ENCODE measurements at regions not wholly inside any gene's neighbourhood (a gene's known extent, or its start where the extent isn't known, plus 50 kb on each side); places are given as distances from the start of the nearest gene placed in this dataset.
"Not testable (repeated sequence)": the region's sequence is repeated elsewhere in the genome, so short reads cannot be mapped to it uniquely, and the experiment has no call there.

- POLR2A ChIA-PET, result no interaction called here
- CTCF ChIA-PET, result no interaction called here
- TF ChIP-seq CTCF (IDR thresholded peaks at IDR 0.05; ENCODE audit: insufficient read depth, low read length, missing control alignments), result no peak
- no peak overlapping the region for H3K4me3 ChIP-seq (ENCODE audit: low read depth, low read length)
- no peak for DNase-seq (ENCODE audit: low read depth, low spot score)
These were observed 73.2 kb downstream of the NPEPL1 start for GRCh38 chr20:58765780-58766179.

DNA sequence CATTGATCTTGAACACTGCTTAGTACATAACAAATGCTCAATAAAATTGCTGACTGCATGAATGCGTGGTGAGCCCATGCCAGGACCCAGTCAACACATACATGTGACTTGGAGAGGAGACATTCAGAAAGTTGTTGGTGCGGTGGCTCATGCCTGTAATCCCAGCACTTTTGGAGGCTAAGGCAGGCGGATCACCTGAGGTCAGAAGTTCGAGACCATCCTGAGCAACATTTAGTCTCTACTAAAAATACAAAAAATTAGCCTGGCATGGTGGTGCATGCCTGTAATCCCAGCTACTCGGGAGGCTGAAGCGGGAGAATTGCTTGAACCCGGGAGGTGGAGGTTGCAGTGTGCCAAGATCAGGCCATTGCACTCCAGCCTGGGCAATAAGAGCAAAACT lies 75.2 kb downstream of the NPEPL1 start:
- POLR2A ChIA-PET; H3K4me3 ChIP-seq (ENCODE audit: low read depth, low read length); DNase-seq (ENCODE audit: low read depth, low spot score): not testable (repeated sequence)
- CTCF ChIA-PET, result interaction anchor here (0.7 kb wide), 1 partner anchor 29 kb away, joined by 3 read pairs; no protein-coding TSS in a partner anchor

Data from AG04449 (cell line).